Stimulated activated CD8-positive, alpha-beta memory T cell treated with anti-CD3 and anti-CD28 coated beads, Interleukin-7, amount 100 ng/mL, for 48 hours (primary cell): ENCODE measurements at regions not wholly inside any gene's neighbourhood (a gene's known extent, or its start where the extent isn't known, plus 50 kb on each side); places are given as distances from the start of the nearest gene placed in this dataset.
"Not testable (repeated sequence)": the region's sequence is repeated elsewhere in the genome, so short reads cannot be mapped to it uniquely, and the experiment has no call there.

Experiments
- DNase-seq, 2 donors: peaks; one replicate each; pipeline ENCODE4 v3.0.0-alpha.2; 2020; ENCODE audit warnings: low read depth in 1 of 2; ENCODE audit errors: extremely low read depth in 1 of 2

- no peak for DNase-seq
Measured at GRCh38 chr6:163702736-163703135, 288.2 kb downstream of the QKI start.

DNA sequence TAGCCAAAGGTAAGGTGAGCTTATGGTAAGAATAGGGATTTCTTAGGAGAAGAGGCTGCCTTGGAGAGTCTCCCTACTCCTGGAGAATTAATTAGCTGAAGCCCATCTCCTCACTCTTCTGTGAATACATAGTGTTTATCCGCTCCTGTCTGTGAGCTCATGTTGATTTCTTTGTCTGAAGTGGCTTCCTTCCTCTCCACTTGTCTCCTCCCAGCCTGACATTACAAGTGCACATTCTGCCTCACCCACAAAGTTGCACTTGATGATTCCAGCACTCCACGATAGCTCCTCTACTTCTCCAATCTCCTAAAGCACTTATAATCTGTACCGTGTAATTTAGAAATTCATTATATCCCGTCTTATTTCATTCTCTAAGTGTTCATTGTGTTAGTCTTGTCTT is 287.2 kb downstream of the QKI start:
- DNase-seq: no peak

DNA sequence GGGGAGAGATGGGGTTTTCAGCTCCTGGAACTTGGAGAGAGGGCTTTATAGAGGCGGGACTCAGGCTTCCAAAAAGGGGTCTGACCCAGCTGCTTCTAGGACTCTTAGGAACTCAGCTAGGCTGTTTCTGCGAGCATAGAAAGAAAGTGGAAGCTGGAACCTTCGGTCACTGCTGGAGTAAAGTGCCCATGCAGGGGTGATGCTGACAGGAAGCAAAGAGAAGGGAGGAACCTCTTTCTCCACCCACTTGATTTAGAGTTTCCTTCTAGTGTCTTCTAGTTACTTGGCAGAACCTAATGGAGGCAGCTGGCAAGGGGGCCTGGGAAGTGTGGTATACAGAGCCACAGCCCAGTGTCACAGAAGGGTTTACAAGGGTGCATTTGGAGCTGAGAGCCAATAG is 283.6 kb downstream of the QKI start:
- no peak for DNase-seq

DNA sequence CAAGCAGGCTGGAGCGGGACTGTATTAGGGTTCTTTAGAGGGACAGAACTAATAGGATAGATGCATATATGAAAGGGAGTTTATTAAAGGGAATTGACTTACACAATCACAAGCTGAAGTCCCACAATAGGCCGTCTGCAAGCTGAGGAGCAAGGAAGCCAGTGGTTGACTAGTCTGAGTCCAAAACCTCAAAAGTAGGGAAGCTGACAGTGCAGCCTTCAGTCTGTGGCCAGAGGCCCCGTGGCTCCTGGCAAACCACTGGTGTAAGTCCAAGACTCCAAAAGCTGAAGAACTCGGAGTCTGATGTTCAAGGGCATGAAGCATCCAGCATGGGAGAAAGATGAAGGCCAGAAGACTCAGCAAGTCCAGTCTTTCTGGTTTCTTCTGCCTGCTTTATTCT is 281.8 kb downstream of the QKI start:
- not testable (repeated sequence) for DNase-seq

- DNase-seq: no peak
Measured at GRCh38 chr6:163695414-163695864, 280.9 kb downstream of the QKI start.

DNA sequence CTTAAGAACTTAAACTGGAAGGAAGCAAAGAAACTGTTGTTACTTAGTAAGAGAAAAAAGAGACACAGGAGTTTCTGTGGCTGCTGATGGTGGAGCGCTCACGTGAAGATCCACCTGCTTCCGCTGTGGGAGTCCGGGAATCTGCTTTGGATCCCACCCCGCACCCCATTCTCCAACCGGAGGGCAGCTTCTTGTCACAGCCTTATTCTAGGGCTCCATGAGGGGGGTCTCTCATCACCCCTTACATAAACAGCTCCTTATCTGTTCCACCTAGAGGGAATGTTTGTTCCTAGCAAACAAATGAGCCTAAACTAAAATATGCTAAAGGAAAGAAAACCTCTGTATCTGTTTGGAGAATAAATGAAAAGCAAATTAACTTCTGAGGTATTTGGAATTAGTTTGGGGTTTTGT is 280.5 kb downstream of the QKI start:
- no peak for DNase-seq

GRCh38 chr6:163694072-163694471 is 279.6 kb downstream of the QKI start:
- DNase-seq: no peak

- DNase-seq: no peak
Measured at GRCh38 chr6:163691049-163691448, 276.5 kb downstream of the QKI start.

- no peak for DNase-seq
Measured at GRCh38 chr6:163688739-163689362, 274.3 kb downstream of the QKI start.

DNA sequence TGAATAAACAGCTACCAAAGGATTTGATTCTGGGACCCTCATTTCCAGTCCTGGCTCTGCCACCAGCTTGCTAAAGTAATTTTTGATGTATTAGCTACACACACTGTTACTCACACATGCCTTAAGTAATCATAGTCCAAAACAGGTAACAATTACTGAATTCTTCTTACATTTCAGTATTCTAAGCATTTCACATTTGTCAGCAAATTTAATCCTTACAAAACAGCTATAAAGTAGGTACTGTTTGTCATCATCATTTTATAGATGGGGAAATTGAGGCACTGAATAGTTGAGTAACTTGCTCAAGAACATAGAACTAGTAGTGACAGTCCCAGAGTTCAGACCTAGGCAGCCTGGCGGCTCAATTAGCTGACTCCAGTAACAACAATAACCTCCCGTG is 272.6 kb downstream of the QKI start:
- DNase-seq: no peak

GRCh38 chr6:163686301-163686700 is 271.8 kb downstream of the QKI start:
- no peak for DNase-seq

- no peak for DNase-seq
Measured at GRCh38 chr6:163683105-163683622, 268.6 kb downstream of the QKI start.

GRCh38 chr6:163679753-163680152 is 265.2 kb downstream of the QKI start:
- no peak for DNase-seq

DNA sequence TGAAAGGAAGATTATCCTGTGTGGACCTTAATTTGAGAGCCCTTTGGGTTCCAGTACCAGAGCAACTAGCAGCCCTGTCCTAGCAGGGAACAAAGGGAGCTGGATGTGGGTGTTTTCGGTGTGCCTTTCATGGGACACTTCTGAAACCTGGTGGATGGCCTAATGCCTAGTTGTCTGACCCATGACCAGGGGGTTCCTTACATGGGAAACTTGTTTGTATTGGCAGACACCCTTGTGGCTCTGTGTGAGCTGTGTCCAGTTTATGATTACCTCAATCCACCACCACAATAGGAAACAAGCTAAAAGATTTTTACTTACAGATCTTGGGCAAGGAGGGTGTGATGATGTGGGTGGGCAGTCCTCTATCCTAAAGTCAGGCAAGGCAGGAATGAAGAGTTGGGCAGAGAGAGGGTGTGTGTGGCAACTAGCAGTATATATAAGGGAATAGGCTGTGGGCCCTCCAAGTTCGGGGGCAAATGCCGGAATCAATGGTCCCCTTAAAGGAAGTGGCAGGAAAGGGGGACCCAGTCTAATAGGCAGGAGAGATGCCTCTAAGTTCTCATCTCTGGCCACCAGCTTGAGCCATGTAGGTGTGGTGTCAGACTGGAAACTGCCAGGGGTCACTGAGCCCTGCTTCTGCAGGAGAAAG is 264.6 kb downstream of the QKI start:
- DNase-seq: no peak

- no peak for DNase-seq
Measured at GRCh38 chr6:163675611-163676010, 261.1 kb downstream of the QKI start.

GRCh38 chr6:163672710-163673109 is 258.2 kb downstream of the QKI start:
- no peak for DNase-seq

DNA sequence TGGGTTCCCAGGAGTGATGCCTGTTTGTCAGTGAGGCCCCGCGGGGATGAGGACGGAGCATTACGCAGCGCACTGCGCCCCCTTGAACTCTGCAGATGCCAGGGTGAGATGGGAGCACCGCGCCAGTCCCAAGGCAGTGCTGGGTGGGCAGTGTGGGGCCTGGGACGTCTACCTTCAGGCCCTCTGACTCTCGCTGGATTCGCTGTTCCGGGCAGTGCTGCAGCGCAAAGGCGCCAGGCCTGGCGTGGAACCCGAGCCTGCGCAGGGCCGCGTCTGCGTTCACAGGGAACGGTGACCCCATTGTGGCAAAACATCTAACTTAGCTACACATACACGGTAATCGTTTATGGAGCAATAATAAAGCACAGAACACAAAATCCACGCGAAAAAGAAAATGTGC is 257.3 kb downstream of the QKI start:
- no peak for DNase-seq

- DNase-seq: no peak
Measured at GRCh38 chr6:163671355-163671754, 256.8 kb downstream of the QKI start.

DNA sequence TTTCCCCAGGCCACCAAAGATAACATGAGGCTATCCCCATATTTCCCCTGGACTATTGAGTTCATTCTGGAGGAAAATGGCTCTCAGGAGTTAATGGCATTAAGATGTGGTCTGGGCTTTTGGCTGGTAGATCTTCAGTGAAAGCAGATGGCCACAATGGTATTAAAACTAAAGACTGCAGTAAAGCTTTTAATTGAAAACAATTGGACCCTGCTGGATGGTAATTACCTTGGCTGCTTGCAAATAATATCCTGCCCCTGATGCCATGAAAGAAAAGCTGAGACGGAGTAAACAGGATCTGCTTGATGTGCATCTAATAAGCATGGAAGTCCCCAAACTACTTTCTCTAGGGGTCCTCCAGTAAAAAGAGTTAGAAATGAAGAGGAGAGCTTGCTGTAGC is 255.8 kb downstream of the QKI start:
- no peak for DNase-seq

DNA sequence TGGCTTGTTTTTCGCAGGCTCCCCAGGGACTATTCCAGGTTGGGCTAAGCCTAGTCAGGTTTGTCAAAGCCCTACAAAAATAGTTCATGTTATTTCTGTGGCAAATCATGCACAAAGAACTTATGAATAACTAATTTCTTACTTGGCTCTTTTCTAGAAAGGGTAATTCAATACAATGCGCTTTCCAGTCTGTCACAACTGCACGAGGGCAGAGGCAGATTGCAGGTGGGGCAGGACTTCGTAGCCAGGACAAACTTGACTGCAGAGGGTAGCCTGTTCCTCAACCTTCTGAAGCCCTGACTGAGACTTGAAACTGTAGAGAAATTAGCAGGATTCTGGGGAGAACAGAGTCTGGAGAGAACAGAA is 253.5 kb downstream of the QKI start:
- DNase-seq: no peak

- DNase-seq: no peak
Measured at GRCh38 chr6:163667372-163668060, 253.0 kb downstream of the QKI start.

DNA sequence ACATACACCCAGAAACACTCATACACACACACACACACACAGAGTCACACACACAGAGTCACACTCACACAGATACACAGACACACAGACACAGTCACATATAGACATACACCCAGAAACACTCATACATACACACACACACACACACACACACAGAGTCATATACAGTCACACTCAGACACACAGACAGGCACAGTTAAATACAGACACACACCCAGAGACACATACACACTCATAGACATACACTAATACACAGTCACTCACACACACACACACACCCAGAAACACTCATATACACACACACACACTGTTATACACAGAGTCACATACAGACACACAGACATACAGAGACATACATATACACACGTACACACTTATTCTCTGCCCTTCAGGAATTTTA is 250.9 kb downstream of the QKI start:
- no peak for DNase-seq
